ENCODE measurements at regions not wholly inside any gene's neighbourhood (a gene's known extent, or its start where the extent isn't known, plus 50 kb on each side); places are given as distances from the start of the nearest gene placed in this dataset.

GRCh38 chr1:63103682-63104081, 218.7 kb upstream of the FOXD3 start:
- TF ChIP-seq ZNF274 (IDR thresholded peaks at IDR 0.05; ENCODE audit: low read depth, low read length): no peak
- TF ChIP-seq YY1 (IDR thresholded peaks at IDR 0.05; ENCODE audit: insufficient read depth, insufficient read length): no peak
- TF ChIP-seq SUZ12 (IDR thresholded peaks at IDR 0.05; ENCODE audit: extremely low read depth, insufficient read depth, insufficient read length): no peak

All from NT2/D1 (cell line).